Limb (tissue), 2 donors: ENCODE measurements at regions not wholly inside any gene's neighbourhood (a gene's known extent, or its start where the extent isn't known, plus 50 kb on each side); places are given as distances from the start of the nearest gene placed in this dataset.
"Not testable (repeated sequence)": the region's sequence is repeated elsewhere in the genome, so short reads cannot be mapped to it uniquely, and the experiment has no call there.

Experiments
- DNase-seq, 2 donors: peaks; one replicate each; pipeline ENCODE4 v3.0.0-alpha.2; 2016; ENCODE audit errors: extremely low spot score in 2 of 2

DNA sequence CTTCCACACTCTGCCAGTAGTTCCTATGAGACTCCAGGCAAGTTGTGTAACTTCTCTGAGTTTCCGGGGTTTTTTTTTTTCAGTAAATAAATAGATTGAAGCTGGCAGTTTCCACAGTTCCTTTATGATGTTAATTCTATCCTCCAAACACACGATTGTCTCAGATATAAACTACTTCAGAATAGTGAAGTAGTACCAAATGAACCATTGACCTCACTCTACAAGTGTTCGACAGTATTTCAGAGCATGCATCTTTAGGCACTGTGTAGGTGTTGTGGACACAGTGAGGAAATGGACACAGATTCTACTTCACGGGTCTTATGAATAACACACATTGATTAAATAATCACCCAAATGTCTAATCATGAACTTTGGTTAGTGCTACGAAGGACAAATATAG is 136.1 kb upstream of the IGSF10 start:
- no peak for DNase-seq

DNA sequence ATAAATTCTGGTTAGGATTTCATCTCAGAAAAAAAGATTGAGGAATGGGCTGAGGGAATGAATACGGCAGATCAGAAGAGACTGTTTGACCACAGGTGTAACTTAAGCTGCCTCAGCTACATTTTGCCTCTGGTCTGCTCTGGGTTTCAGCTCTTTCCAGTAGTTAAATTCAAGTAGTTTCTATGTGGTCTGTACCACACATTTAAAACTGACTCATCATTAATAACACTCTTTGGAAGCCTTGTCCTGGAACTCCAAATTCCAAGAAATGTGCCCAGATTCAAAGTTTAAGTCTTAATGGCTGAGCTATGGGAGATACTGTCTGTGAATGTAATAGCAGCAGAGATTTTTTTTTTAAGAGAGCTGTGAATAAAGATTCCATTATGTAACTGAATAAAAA is 133.1 kb upstream of the IGSF10 start:
- no peak for DNase-seq

DNA sequence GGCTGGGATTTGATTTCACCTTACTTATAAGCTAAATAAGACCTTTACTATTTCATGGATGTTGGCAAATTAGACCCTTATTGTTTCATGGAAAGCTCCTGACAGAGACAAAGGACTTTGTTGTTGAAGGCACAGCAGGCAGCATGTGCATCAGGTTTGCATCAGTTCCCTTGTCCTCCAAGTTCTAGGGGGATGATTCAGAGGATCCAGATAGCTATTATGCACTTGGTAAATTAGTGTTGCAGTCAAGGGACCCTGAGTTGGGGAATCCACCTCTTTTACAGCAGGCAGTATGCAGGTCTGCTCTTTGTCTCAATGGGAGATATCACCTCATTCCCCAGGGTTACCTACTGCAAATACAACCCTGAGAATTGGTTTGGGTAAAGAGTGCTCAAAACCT is 131.4 kb upstream of the IGSF10 start:
- no peak for DNase-seq

DNA sequence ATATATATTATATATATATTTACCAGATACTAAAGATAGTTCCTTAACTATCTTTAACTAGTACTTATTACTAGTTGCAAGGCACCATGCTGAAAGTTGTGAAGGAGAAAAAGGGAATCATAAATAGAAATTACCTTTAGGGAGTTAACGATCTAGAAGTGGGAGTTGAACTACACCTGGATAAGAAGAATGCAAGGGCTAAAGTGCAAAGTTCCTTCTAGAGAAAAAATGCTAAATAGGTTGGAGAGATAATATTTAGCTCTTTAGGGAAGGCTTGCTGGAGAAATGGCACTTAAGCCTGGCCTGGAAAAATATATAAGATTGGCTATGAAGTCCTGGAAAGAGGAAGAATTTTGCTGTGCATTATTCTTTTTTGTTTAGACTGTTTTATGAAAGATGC is 130.6 kb upstream of the IGSF10 start:
- DNase-seq: no peak

DNA sequence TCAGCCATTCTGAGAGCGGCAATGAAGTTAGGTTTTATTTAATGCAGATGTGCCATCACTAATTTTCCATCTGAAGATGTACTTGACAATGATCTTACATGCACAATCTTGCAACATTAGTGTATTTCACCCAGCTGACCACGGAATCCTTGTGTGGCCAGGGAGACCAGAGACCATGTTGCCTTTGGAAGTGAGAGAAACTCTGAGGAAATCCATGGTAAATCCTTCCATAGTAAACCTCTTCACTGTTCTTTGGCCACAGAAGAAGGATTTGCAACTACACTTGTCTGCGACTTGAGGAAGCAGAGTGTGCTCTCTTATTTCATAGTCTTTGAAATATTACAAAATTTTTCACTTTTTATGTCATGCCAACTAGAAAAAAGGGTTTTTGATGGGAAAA is 128.4 kb upstream of the IGSF10 start:
- DNase-seq: no peak

DNA sequence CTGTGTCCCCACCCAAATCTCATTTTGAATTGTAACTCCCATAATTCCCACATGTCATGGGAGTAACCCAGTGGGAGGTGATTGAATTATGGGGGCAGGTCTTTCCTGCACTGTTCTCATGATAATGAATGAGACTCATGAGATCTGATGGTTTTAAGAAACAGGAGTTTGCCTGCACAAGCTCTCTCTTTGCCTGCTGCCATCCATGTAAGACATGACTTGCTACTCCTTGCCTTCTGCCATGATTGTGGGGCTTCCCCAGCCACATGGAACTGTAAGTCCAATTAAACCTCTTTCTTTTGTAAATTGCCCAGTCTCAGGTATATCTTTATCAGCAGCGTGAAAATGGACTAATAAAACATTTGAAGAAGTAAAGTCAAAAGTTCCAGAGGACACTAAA is 126.8 kb upstream of the IGSF10 start:
- not testable (repeated sequence) for DNase-seq

DNA sequence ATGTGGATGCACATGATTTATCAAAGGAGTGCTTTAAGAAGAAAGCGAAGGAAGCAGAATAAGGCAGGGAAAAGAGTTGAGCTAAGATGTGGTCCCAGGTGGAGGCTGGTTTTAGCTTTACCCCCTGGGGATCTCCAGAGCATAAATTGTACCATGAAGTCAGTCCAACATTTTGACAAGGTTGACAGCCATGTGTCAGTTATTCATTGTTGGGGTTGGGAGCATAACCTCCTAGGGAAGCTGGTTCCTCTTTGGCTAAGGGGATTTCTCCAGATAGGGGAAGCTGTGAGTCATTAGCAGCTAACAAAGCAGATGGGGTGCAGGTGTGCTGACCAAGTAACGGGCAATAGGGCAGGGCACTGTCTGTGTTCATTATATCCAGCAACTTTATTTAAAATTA is 123.7 kb upstream of the IGSF10 start:
- DNase-seq: no peak

DNA sequence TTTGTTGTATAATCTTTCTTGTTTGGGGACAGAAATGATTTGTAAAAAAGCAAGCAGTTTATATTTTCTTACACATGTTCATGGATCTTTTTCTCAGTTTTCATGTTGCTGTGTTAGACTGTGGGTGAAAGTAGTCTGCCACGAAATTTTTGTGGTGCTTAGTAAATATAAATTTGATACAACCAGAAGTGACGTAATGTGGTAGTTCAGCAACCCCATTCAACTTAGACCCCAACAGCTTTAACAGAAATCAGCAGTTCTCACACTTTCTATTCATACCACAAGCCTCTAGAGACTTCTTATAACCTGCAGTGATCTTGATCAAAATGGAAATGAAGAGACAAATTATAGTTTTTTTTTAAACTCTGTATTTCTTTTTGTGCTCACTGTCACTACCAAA is 120.2 kb upstream of the IGSF10 start:
- no peak for DNase-seq

DNA sequence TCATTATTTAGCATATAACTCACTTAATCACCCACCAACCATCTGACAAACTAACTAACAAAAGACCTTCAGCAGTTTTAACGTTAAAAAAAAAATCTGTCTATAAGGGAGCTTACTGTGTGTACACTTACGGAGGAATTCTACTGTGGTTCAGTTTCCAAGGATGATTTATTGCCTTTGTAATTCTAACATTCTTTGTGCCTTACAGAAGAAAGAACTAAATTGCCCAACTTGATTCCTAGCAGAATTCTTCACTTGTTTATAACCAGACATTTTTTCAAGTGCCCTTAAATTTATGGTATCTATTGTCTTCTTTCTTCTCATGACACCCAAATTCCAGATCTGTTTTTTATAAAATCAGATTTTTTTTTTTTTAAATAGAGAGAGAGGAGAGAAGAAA is 119.7 kb upstream of the IGSF10 start:
- DNase-seq: no peak

DNA sequence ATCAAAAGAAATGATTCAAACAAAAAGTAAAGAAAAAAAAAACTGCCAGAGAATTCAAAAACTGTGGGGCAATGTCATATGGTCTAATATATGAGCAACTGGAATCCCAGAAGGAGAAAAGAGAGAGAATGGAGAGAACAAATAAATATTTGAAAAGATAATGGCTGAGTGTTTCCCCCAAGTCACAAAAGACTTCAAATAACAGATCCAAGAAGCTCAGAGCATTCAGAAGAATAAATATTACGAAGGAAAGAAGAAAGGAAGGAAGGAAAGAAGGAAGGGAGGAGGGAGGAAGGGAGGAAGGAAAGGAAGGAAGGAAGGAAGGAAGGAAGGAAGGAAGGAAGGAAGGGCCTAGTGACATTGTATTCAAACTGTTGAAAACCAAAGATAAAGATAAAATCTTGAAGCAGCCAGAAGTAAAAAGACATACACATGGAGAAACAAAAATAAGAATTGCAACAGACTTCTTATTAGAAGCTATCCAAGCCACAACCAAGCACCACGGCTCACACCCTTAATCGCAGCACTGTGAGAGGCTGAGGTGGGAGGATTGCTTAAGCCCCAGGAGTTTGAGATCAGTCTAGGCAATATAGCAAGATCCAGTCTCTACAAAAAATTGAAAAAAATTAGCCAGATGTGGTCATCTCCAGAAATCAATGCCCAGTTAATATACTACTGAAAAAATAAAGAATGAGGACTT is 118.9 kb upstream of the IGSF10 start:
- DNase-seq: no peak

DNA sequence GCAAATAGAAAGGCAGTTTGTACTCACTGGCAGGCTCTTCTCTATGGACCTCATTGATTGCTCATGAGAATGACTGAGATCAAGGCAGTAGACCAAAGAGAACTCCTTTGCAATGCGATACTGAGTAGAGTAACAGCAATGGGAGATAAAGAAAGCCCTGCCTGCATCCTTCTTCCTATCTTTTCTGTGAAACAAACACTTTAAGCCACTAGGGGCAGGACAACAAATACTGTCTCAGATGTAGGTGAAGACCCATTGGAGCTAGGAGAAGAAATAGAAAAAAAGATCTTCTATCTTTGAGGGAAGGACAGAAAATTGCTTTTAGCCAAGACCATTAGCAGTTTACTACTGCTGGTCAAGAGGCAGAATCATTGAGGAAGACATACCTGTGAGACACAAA is 117.6 kb upstream of the IGSF10 start:
- no peak for DNase-seq

DNA sequence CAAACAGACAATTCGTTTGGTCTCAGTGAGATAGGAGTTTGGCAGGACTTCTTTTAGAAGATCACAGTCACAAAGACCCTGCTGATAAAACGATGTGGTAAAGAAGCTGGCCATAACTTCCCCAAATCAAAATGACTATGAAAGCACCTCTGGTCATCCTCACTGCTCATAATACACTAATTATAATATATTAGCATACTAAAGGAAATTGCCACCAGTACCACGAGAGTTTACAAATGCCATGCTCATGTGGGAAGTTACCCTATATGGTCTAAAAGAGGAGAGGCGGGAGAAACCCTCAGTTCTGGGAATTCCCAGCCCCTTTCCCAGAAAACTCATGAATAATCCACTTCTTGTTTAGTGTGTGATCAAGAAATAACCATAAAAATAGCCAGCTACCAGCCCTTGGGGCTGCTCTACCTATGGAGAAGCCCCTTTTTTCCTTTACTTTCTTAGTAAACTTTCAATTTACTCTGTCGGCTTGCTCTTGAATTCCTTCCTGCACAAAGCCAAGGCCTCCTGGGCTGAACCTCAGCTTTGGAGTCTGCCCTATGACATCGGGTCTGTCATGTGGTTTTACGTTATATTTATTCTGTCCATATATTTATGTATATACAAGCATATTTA is 115.8 kb upstream of the IGSF10 start:
- DNase-seq: no peak

DNA sequence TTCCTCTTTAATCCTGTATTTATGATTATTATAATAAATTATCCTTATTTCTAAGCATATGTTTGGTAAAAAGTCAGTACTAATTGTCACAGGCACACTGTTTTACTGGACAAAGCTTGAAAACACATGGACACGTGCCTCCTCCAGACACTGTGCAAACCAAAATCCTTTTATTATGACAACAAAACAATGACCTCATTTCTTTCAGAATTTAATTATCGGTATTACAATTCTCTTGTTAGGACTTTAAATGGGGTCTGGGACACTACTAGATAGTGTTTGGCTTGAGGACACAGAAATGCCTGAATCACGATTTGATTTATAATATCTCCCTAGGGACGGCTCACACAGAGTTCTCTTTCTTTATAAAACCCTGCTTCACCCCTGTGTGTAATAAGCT is 107.3 kb upstream of the IGSF10 start:
- DNase-seq: no peak

DNA sequence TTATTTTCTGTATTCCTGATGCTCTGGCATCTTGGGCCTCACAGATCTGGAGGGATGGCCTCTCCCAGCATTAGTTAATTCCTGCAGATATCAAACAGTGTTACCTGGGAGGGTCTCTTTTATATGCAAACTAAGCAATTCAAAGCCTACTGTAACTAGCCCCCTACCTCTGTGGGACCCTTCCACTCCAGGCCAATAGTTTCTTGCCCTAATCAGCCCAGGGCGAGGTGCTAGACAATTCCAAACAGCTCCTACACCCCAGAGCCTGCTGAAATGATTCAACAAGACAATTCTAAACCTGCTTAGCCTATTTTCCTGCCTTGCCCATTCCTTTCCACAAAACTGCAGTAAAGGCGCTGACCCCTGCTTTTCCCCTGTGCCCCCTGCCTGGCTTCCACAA is 106.6 kb upstream of the IGSF10 start:
- DNase-seq: no peak

DNA sequence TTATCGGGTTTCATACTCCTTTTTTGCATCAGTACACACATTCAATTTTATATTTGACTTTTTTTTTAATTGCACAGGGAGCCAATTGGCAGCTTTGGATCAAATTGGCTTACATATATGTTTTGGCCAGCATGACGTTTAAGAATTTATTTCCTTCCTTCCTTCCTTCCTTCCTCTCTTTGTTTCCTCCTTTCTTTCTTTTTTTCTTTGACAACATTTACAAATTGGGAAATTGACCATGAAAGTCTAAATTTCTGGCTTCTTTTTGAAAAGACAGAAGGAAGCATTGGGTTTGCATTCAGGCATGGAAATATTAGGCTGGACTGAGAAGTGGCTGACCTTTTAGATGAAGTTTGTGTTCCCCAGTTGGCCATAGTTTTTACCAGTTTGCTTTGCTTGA is 103.4 kb upstream of the IGSF10 start:
- DNase-seq: no peak

DNA sequence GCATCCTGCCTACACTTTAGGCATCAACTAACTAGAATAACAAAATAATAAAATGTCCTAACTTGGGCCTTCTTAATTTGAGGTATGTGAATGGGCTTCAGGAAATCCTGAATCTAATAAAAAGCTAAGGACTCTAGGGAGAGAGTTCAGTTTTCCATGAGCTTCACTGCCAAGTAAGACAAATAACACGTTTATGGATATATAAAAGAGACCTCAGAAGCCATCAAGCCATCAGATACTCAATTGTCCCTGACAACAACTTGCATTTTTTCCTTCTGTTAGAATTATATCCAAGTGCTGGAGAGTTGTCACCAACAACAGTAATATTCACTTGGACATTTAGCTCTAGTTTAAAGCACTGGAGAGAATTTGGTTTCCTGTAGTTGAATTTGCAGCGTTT is 102.4 kb upstream of the IGSF10 start:
- DNase-seq: no peak

DNA sequence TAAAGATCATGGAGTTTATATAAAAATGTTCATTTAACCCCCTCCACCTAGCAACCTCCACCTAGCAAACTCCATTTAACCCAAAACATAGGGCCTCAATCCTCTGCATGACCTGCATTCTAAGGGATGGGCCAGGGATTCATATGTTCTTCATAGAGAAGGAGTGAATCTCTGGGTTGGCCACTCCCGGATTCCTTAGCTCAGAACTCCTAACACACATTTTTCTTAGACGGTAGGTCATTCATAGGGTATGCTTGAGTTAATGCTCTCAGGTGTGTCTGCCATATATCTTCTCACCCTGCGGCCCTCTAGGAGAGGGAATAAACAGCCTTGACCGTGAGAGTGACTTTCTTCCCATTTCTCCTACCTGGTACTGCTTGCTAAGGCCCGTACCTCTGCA is 102.0 kb upstream of the IGSF10 start:
- DNase-seq: no peak

DNA sequence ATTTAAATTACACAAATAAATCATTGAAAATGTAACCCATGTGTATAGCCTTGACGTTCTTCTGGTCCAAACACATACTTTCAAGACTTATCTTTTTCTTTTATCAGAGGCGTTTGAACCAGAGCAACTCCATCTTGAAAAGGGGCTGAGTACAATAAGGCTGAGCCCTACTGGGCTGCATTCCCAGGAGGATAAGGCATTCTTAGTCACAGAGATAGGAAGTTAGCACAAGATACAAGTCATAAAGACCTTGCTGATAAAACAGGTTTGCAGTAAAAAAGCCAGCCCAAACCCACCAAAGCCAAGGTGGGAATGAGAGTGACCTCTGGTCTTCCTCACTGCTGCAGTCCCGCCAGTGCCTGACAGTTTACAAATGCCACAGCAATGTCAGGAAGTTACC is 101.0 kb upstream of the IGSF10 start:
- no peak for DNase-seq

DNA sequence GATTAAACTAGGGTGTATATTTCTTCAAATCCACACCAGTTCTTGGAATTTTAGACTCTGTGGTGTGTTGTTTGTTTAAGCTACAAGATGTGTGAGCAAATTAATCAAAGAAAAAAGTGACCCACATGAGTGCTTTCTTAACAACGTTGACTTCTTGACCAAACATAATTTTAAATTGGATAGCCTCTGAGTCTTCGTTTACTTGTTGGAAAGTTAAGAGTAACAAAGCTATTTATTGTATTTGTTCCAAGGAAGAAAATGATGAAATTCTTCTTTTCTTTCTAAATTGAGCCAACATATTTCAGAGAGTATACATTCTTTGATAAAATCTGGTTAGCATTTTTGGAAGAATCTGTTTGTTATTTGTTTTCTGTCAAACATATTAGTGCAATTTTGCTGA is 99.9 kb upstream of the IGSF10 start:
- DNase-seq: no peak

DNA sequence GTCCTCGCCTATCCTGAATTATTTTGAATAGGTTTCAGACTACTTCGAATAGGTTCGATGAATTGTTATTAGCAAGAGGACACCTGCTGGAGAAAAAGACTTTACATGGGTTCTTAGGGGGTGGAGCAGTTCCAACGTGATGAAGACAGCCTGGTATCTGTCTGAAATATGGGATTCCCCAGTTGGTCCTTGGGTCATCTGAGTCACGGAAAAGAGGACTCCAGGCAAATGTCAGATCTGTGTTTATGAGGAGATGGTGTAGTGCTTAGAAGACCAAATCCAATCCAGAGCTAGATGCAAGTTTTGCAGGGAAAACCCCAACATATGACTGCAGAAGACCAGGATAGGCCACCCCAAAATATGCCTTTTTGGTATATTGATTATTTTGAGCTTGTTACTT is 98.9 kb upstream of the IGSF10 start:
- DNase-seq: no peak

DNA sequence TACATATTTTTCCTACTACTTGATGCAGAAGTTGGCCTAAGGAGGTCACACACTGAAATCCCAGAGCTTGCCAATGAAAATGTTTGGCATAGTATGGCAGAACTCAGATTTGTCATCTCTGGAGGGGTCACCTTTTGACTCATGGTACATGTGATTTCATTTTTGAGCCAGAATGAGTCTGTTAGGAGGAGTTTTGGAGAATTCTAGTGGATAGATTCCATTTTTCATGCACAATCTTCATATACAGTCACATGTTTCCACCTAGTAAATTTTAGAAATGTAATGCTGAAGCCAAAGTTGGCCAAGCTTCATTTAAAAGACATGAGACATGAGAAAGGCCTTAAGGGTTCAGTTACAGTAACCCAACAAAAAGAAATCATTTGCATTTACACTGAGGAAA is 97.8 kb upstream of the IGSF10 start:
- no peak for DNase-seq

DNA sequence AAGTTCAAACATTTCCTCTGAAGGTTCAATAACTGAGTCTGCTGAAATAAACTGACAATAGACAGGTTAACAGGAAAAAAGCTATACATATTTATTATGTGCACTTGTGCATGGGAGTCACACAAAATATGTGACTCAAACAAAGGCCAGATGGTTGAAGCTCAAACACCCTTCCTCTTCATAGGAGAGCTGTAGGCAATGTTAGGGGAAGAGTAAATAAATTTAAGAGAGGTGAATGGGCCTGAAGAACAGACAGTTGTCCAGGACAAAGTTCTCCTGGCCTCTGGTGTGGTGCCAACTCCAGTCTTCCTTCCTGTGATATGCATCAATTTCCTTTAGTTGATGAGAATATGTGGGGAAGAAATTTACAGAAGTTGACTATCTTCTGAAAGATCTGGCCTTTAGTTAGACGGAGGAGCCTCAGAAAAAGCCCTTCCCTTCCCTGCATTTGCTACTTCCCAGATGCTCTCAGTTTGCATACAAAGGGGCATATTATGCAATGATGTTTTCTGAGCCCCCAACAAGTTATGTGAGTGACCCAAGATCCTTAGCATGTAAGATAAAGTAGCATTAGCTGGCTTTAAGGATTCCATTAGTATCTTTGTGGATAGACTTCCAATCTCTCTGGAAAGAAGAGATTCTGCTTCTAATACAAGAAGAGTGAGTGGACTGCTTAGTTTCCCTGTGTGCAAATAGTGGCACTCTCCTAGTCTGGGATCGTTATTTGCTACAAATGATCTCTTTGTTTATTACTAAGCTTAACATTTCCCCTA is 96.4 kb upstream of the IGSF10 start:
- no peak for DNase-seq

DNA sequence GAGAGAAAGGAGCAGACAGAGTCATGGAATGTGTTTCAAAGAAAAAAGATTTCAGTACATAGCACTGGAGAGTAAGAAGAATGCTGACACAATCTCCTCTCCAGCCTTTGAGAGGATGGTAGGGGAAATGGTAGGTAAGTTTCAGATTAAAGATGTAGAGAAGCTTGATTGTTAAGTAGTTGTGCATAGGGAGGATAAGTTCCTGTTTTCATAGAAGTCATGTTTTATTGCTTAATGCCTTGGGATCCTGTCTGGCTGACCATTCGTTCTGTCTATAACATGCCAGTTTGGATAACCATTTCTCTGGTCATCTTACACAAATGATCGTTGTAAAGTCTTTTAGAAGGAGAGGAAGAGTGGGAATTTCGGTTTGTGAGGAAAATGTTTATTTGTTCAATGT is 95.7 kb upstream of the IGSF10 start:
- no peak for DNase-seq
